ENCODE measurements at regions not wholly inside any gene's neighbourhood (a gene's known extent, or its start where the extent isn't known, plus 50 kb on each side); places are given as distances from the start of the nearest gene placed in this dataset.

GRCh38 chr18:64518191-64518590 lies 369.3 kb upstream of the LINC00305 start:
- TF ChIP-seq CTCF (conservative IDR thresholded peaks at IDR 0.05 in 1 of 2, IDR thresholded peaks at IDR 0.05 in 1 of 2; ENCODE audit: extremely low read depth in 1 of 2, insufficient read depth in 1 of 2, low read depth in 1 of 2, low read length in 2 of 2) (no peak), EZH2 (IDR thresholded peaks at IDR 0.05; ENCODE audit: borderline replicate concordance, low read length) (no peak)

Measured in mammary epithelial cell (primary cell).